Loucy (cell line): ENCODE measurements at regions not wholly inside any gene's neighbourhood (a gene's known extent, or its start where the extent isn't known, plus 50 kb on each side); places are given as distances from the start of the nearest gene placed in this dataset.

Experiments used
- H2AFZ ChIP-seq: fragments of 200-600 bp; sonication (generic); 2 replicates; pipeline ENCODE4 v1.6.0; 2016; ENCODE audit warnings: antibody characterized with exemption, mild to moderate bottlenecking, low read length, moderate library complexity
- H3F3A ChIP-seq: fragments of 200-600 bp; 2 replicates; pipeline ENCODE4 v1.6.0; 2016; ENCODE audit warnings: antibody characterized with exemption, low read depth, mild to moderate bottlenecking
- H3K27me3 ChIP-seq: fragments of 200-600 bp; sonication (generic); 2 replicates; pipeline ENCODE4 v1.6.1; 2014; ENCODE audit warnings: low read length, mild to moderate bottlenecking; ENCODE audit not compliant: insufficient read depth, poor library complexity, severe bottlenecking
- H3K36me3 ChIP-seq: fragments of 200-600 bp; sonication (generic); 2 replicates; pipeline ENCODE4 v1.6.1; 2016; ENCODE audit warnings: low read length; ENCODE audit not compliant: insufficient read depth
- H3K4me1 ChIP-seq: fragments of 200-600 bp; sonication (generic); 2 replicates; pipeline ENCODE4 v1.5.1; 2014; ENCODE audit warnings: low read length, mild to moderate bottlenecking; ENCODE audit not compliant: insufficient read depth, poor library complexity, severe bottlenecking
- H3K4me2 ChIP-seq: fragments of 200-600 bp; sonication (generic); 2 replicates; pipeline ENCODE4 v1.6.0; 2014; ENCODE audit warnings: antibody characterized with exemption, low read length, low read depth, mild to moderate bottlenecking; ENCODE audit not compliant: poor library complexity, severe bottlenecking
- H3K4me3 ChIP-seq: fragments of 200-600 bp; sonication (generic); 2 replicates; pipeline ENCODE4 v1.5.1; 2014; ENCODE audit warnings: low read length, mild to moderate bottlenecking, mixed read lengths; ENCODE audit not compliant: poor library complexity, severe bottlenecking
- H3K79me2 ChIP-seq: fragments of 200-600 bp; sonication (generic); 2 replicates; pipeline ENCODE4 v1.6.1; 2014; ENCODE audit warnings: low read length; ENCODE audit not compliant: insufficient read depth
- H3K9ac ChIP-seq: fragments of 200-600 bp; sonication (generic); 2 replicates; pipeline ENCODE4 v1.6.0; 2014; ENCODE audit warnings: mild to moderate bottlenecking, low read depth, low read length, moderate library complexity; ENCODE audit not compliant: poor library complexity, severe bottlenecking
- H3K9me2 ChIP-seq: fragments of 200-600 bp; sonication (generic); replicated peaks from 2 replicates; pipeline ENCODE4 v1.6.1; 2016; ENCODE audit warnings: low read depth, low read length, mixed read lengths
- H3K9me3 ChIP-seq: fragments of 200-600 bp; sonication (generic); 2 replicates; pipeline ENCODE4 v1.6.1; 2014; ENCODE audit warnings: mild to moderate bottlenecking, antibody characterized with exemption, low read length, low read depth; ENCODE audit not compliant: insufficient read depth
- H4K20me1 ChIP-seq: fragments of 200-600 bp; sonication (generic); 2 replicates; pipeline ENCODE4 v1.6.0; 2014; ENCODE audit warnings: antibody characterized with exemption, low read length, mild to moderate bottlenecking; ENCODE audit not compliant: insufficient read depth, poor library complexity, severe bottlenecking
- EZH2phosphoT487 ChIP-seq: fragments of 200-600 bp; IDR thresholded peaks from 2 replicates; pipeline ENCODE4 v1.6.1; 2018; ENCODE audit warnings: antibody characterized with exemption, mild to moderate bottlenecking, moderate library complexity, borderline replicate concordance
- TF ChIP-seq, protein P1 (sequence below): fragments of 200-600 bp; sonication (generic); conservative IDR thresholded peaks from 2 replicates; pipeline ENCODE4 v1.5.1; 2014; ENCODE audit warnings: mild to moderate bottlenecking, antibody characterized with exemption, low read length

DNA sequence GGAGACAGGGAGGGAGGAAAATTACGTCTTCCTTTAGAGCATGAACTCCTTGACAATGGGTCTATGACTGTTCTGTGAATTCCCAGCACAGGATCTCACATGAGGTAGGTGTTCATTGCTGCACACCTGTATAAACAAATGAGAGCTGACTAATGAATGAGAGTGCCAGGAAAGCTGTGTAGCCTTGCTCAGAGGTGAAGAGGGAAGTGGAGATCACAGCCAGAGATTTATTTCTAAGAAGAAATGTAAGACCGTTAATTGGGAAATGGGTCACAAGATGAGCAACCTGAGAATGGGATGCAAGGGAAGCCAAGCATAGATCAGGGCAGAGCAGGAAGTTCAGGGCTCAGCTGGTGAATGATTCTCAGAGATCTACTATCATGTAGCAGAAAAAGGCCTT lies 295.1 kb downstream of the CDK5RAP2 start:
- H3K4me1 ChIP-seq: no peaks in the 10 kb centered on the region
- H3K4me2 ChIP-seq: no peak overlapping the region
- TF ChIP-seq, protein P1, sequence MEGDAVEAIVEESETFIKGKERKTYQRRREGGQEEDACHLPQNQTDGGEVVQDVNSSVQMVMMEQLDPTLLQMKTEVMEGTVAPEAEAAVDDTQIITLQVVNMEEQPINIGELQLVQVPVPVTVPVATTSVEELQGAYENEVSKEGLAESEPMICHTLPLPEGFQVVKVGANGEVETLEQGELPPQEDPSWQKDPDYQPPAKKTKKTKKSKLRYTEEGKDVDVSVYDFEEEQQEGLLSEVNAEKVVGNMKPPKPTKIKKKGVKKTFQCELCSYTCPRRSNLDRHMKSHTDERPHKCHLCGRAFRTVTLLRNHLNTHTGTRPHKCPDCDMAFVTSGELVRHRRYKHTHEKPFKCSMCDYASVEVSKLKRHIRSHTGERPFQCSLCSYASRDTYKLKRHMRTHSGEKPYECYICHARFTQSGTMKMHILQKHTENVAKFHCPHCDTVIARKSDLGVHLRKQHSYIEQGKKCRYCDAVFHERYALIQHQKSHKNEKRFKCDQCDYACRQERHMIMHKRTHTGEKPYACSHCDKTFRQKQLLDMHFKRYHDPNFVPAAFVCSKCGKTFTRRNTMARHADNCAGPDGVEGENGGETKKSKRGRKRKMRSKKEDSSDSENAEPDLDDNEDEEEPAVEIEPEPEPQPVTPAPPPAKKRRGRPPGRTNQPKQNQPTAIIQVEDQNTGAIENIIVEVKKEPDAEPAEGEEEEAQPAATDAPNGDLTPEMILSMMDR: no peak
- no peak for TF ChIP-seq EZH2phosphoT487

DNA sequence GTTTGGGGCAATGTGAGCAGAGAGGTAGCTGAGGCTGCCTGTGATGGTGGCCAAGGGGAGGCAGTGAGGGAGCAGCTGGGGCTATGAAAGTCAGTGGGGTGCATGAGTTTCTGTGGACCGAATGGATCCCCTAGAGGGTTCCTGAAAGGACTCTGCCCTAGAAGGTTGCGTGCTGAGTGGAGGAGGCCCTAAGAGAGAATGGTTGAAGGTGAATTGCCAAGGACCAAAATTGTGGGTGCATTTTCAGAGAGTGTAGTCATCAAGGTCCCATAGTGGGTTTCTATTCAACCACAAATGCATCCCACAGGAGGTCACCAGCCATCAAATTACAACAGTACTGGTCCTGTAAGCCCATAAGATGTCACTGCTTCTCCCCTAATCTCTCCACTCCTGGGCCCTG lies 298.3 kb downstream of the CDK5RAP2 start:
- Histone ChIP-seq H3K4me2 (no peak overlapping the region), H3K9ac (no peak overlapping the region), H2AFZ (no peak overlapping the region), H4K20me1 (no peaks in the 10 kb centered on the region), H3K4me3 (no peak overlapping the region), H3K79me2 (no peaks in the 10 kb centered on the region), H3F3A (no peaks in the 10 kb centered on the region), H3K9me2 (no peaks in the 10 kb centered on the region), H3K4me1 (no peaks in the 10 kb centered on the region), H3K36me3 (no peaks in the 10 kb centered on the region), H3K9me3 (no peaks in the 10 kb centered on the region), H3K27me3 (no peaks in the 10 kb centered on the region)
- TF ChIP-seq, protein P1: no peak
- TF ChIP-seq EZH2phosphoT487: no peak

More for the DNA sequence above, 295.1 kb downstream of the CDK5RAP2 start:
- Histone ChIP-seq H3K9ac (no peak overlapping the region), H2AFZ (no peak overlapping the region), H4K20me1 (no peaks in the 10 kb centered on the region), H3K27me3 (no peaks in the 10 kb centered on the region), H3K9me2 (no peaks in the 10 kb centered on the region), H3K79me2 (no peaks in the 10 kb centered on the region), H3K9me3 (no peaks in the 10 kb centered on the region), H3F3A (no peaks in the 10 kb centered on the region), H3K36me3 (no peaks in the 10 kb centered on the region), H3K4me3 (no peak overlapping the region)

DNA sequence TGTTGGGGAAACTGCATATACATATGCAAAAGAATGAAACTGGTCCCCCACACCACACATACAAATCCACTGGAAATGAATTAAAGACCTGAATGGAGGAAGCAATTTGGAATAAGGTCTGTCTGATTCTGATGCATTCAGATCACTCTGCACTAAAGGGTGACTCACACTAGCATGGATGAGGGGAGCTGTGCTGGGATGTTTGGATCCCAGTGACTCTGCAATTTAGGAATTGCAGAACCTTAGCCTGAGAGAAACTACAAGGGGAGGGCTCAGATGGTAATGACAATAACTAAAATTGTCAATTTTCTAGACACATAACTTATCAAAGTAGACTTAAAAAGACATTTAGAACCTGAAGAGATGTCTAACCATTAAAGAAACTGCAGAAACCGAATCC lies 312.0 kb downstream of the CDK5RAP2 start:
- no peak overlapping the region for H3K9ac ChIP-seq
- no peak overlapping the region for H3K4me2 ChIP-seq
- TF ChIP-seq EZH2phosphoT487: no peak
- TF ChIP-seq, protein P1: no peak
- H3F3A ChIP-seq: no peaks in the 10 kb centered on the region
- no peaks in the 10 kb centered on the region for H3K9me2 ChIP-seq
- H3K27me3 ChIP-seq: no peaks in the 10 kb centered on the region
- no peaks in the 10 kb centered on the region for H3K9me3 ChIP-seq
- H3K4me3 ChIP-seq: no peak overlapping the region
- H3K36me3 ChIP-seq: no peaks in the 10 kb centered on the region
- H4K20me1 ChIP-seq: no peaks in the 10 kb centered on the region
- no peaks in the 10 kb centered on the region for H3K4me1 ChIP-seq
- no peaks in the 10 kb centered on the region for H3K79me2 ChIP-seq
- no peak overlapping the region for H2AFZ ChIP-seq
